ENCODE measurements at regions not wholly inside any gene's neighbourhood (a gene's known extent, or its start where the extent isn't known, plus 50 kb on each side); places are given as distances from the start of the nearest gene placed in this dataset.

GRCh38 chr2:66962716-66963115 lies 434.4 kb upstream of the ETAA1 start:
- ATAC-seq (no peak), DNase-seq (no peak)
- intact Hi-C loops (cut with micrococcal nuclease), result no loop called here
- ChIA-PET POLR2A (no interaction called here), CTCF (no interaction called here)
- Mint-ChIP-seq H3K27ac (no peak overlapping the region), H3K36me3 (ENCODE audit: low read depth) (no peaks in the 10 kb centered on the region), H3K27me3 (no peaks in the 10 kb centered on the region), H3K9me3 (no peaks in the 10 kb centered on the region), H3K4me1 (ENCODE audit: low read depth) (no peaks in the 10 kb centered on the region), H3K4me3 (no peak overlapping the region)
- TF ChIP-seq CTCF (IDR thresholded peaks at IDR 0.05), result no peak

DNA sequence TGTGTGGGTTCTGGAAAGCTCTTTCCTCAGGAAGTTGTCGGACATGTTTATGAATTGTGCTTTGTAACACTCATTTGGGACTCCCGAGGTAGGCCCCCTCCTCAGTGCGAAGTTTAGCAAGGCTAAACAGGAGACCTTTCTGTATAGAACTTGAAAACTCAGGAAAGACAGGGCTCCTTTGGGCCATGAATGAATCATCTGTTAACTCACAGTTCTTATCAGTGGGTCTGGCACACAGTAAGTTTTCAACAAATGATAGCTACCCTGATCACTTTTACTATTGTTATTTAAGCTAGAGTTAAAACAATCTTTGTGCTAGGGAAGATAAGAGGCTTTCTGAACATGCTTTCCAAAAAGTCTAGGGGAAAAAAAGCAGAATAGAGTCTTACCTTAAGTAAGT lies 430.5 kb upstream of the ETAA1 start:
- intact Hi-C loops (cut with micrococcal nuclease), result no loop called here
- DNase-seq (no peak), ATAC-seq (no peak)
- Mint-ChIP-seq H3K4me1 (ENCODE audit: low read depth) (no peaks in the 10 kb centered on the region), H3K27ac (no peak overlapping the region), H3K36me3 (ENCODE audit: low read depth) (no peaks in the 10 kb centered on the region), H3K4me3 (no peak overlapping the region), H3K9me3 (no peaks in the 10 kb centered on the region), H3K27me3 (no peaks in the 10 kb centered on the region)
- TF ChIP-seq CTCF (IDR thresholded peaks at IDR 0.05), result no peak
- ChIA-PET CTCF (no interaction called here), POLR2A (no interaction called here)

DNA sequence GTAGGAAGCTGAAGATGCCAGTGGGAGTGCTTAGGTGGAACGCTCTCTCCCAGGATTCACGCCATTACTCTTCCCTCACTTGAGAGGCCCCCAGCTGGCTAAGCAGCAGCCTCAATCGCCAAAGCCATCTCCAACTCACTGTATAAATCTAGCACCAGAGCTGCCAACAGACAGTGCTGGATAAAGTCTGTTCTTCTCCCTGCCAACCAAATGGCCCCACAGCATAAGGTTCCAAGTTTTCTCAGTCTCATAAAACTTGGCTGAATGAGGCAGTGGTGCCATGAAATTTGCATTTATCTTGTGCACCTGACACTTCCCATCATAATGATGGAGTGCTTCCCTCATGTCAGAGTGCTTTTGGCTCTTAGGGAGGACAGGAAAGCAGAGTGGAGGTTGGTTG lies 428.2 kb upstream of the ETAA1 start:
- no peak overlapping the region for H3K27ac Mint-ChIP-seq

GRCh38 chr2:66981074-66981473 lies 416.1 kb upstream of the ETAA1 start:
- Mint-ChIP-seq H3K27ac (no peak overlapping the region), H3K9me3 (no peaks in the 10 kb centered on the region)

More for the DNA sequence above, 428.2 kb upstream of the ETAA1 start:
- intact Hi-C loops (cut with micrococcal nuclease), result no loop called here
- Mint-ChIP-seq H3K9me3 (no peaks in the 10 kb centered on the region), H3K4me3 (no peak overlapping the region), H3K27me3 (no peaks in the 10 kb centered on the region), H3K36me3 (ENCODE audit: low read depth) (no peaks in the 10 kb centered on the region), H3K4me1 (ENCODE audit: low read depth) (no peaks in the 10 kb centered on the region)
- TF ChIP-seq CTCF (IDR thresholded peaks at IDR 0.05), result no peak
- CTCF ChIA-PET, result no interaction called here
- POLR2A ChIA-PET, result no interaction called here
- no peak for DNase-seq
- no peak for ATAC-seq

GRCh38 chr2:66982766-66983165 lies 414.4 kb upstream of the ETAA1 start:
- no peaks in the 10 kb centered on the region for H3K4me1 Mint-ChIP-seq (ENCODE audit: low read depth)
- CTCF ChIA-PET, result no interaction called here

More at GRCh38 chr2:66981074-66981473, 416.1 kb upstream of the ETAA1 start:
- no peaks in the 10 kb centered on the region for H3K4me1 Mint-ChIP-seq (ENCODE audit: low read depth)
- CTCF ChIA-PET, result no interaction called here
- no peak for DNase-seq
- POLR2A ChIA-PET, result no interaction called here
- intact Hi-C loops (cut with micrococcal nuclease), result no loop called here
- ATAC-seq, result no peak
- no peak overlapping the region for H3K4me3 Mint-ChIP-seq
- H3K36me3 Mint-ChIP-seq (ENCODE audit: low read depth), result no peaks in the 10 kb centered on the region
- TF ChIP-seq CTCF (IDR thresholded peaks at IDR 0.05), result no peak
- no peaks in the 10 kb centered on the region for H3K27me3 Mint-ChIP-seq

More at GRCh38 chr2:66982766-66983165, 414.4 kb upstream of the ETAA1 start:
- H3K27me3 Mint-ChIP-seq, result no peaks in the 10 kb centered on the region
- H3K27ac Mint-ChIP-seq, result no peak overlapping the region
- no peak for ATAC-seq
- no peak for TF ChIP-seq CTCF (IDR thresholded peaks at IDR 0.05)
- no peaks in the 10 kb centered on the region for H3K36me3 Mint-ChIP-seq (ENCODE audit: low read depth)
- no peak for DNase-seq
- H3K4me3 Mint-ChIP-seq, result no peak overlapping the region
- H3K9me3 Mint-ChIP-seq, result no peaks in the 10 kb centered on the region
- POLR2A ChIA-PET, result no interaction called here
- intact Hi-C loops (cut with micrococcal nuclease), result no loop called here

Data from activated CD8-positive, alpha-beta T cell treated with anti-CD3 and anti-CD28 coated beads for 36 hours (primary cell).